Stimulated activated memory B cell treated with anti-CD40 and anti-IgM and Interleukin-4, amounts not matched to agents 10 μg/mL and 1 μg/mL and 100 μg/mL, for 72 hours (primary cell): ENCODE measurements at regions not wholly inside any gene's neighbourhood (a gene's known extent, or its start where the extent isn't known, plus 50 kb on each side); places are given as distances from the start of the nearest gene placed in this dataset.

Experiments
- ATAC-seq: fragments of 150-1000 bp; cut with Tn5 transposase; 2 replicates; pipeline ENCODE4 v1.10.0; 2021
- H3K27ac Mint-ChIP-seq: one replicate; pipeline ENCODE4 v1.8.0; 2022; ENCODE audit warnings: mild to moderate bottlenecking, mixed read lengths
- H3K27me3 Mint-ChIP-seq: one replicate; pipeline ENCODE4 v1.8.0; 2022; ENCODE audit warnings: mixed read lengths
- H3K36me3 Mint-ChIP-seq: one replicate; pipeline ENCODE4 v1.8.0; 2022; ENCODE audit warnings: mixed read lengths
- H3K4me1 Mint-ChIP-seq: one replicate; pipeline ENCODE4 v1.8.0; 2022; ENCODE audit warnings: mixed read lengths
- H3K4me3 Mint-ChIP-seq: one replicate; pipeline ENCODE4 v1.8.0; 2022; ENCODE audit warnings: mild to moderate bottlenecking, moderate library complexity, mixed read lengths
- H3K9me3 Mint-ChIP-seq: one replicate; pipeline ENCODE4 v1.8.0; 2022; ENCODE audit warnings: mixed read lengths

DNA sequence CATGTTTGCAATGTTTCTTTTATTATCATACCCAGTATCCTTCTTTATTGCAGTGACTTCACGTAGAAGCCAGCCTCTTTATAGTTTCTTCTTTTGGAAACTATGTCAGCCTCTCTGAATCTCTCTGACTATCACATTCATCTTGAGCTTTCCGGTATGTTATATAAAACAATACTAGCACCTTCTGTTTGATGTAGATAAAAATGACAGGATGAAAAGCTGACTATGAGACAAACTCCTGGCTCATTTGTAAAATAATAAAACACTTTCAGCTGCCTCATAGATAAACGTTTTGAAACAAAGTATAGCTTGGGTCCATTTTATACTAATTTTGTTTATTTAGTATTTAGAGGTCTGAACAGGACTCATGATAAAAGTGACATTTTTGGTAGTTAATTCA lies 1145.4 kb upstream of the NUDT12 start:
- H3K9me3 Mint-ChIP-seq, result peaks cover 13% of the 10 kb centered on the region
- ATAC-seq, result no peak
- H3K27ac Mint-ChIP-seq, result no peak overlapping the region
- H3K4me1 Mint-ChIP-seq, result no peaks in the 10 kb centered on the region
- no peaks in the 10 kb centered on the region for H3K27me3 Mint-ChIP-seq
- H3K4me3 Mint-ChIP-seq, result no peak overlapping the region
- no peaks in the 10 kb centered on the region for H3K36me3 Mint-ChIP-seq

DNA sequence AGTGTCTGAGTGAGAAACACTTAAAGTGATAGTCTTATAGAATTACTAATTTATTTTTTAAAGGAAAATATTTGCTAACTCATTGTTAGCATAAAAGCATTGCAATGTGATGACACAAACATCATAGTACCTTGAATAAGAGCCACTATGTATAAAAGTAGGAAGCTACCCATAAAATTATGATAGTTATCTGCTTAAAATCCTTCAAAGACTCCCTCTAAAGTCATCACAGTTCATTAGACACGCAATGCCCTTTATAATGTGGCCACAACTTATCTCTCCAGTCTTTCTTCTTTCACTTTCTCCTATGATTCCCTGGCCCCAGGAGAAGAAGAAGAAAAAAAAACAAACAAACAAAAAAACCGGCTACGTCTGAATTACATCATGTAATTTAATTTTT lies 1144.0 kb upstream of the NUDT12 start:
- Mint-ChIP-seq H3K4me3 (no peak overlapping the region), H3K9me3 (peaks cover 8% of the 10 kb centered on the region), H3K27ac (no peak overlapping the region), H3K36me3 (no peaks in the 10 kb centered on the region), H3K27me3 (no peaks in the 10 kb centered on the region), H3K4me1 (no peaks in the 10 kb centered on the region)
- no peak for ATAC-seq

DNA sequence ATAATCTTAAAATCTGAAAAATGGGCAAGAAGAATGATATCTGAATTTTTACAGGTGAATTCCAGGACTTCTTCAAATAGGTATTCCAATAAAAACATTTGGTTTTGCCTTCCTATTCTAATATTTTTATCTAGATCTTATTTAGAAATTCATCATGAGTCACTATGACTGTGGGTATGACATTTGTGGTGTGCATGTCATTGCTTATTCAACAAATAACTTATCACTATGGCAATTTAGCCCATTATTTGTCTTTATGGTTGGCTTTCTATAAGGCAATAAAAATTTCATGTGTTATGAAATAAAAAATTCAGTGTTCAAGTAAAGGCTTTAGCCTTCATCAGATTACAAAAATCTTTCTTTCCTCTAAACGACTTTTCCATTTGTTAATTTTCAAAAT lies 1139.6 kb upstream of the NUDT12 start:
- Mint-ChIP-seq H3K9me3 (peaks cover 11% of the 10 kb centered on the region), H3K36me3 (no peaks in the 10 kb centered on the region), H3K27ac (no peak overlapping the region), H3K4me3 (no peak overlapping the region), H3K4me1 (no peaks in the 10 kb centered on the region), H3K27me3 (no peaks in the 10 kb centered on the region)
- no peak for ATAC-seq

DNA sequence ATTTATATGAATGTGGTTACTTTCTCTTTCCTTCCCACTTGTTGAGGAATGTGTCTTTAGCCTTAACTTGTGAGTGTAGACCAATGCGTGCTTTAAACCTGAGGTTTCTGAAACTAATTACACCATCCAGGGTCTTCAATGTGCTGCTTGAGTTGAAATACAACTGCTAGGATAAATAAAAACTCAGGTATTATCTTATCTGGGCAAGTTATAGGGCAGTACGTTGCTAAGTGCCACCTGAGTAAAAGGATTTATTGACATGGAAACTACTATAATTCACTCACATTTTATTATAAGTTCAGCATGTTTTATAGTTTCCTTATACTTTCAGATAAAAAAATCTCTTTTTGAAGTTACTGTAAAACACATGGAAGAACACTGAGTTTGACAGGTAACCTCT lies 1136.8 kb upstream of the NUDT12 start:
- Mint-ChIP-seq H3K4me3 (no peak overlapping the region), H3K9me3 (peaks cover 11% of the 10 kb centered on the region), H3K27ac (no peak overlapping the region), H3K27me3 (no peaks in the 10 kb centered on the region), H3K4me1 (no peaks in the 10 kb centered on the region), H3K36me3 (no peaks in the 10 kb centered on the region)
- ATAC-seq, result no peak

DNA sequence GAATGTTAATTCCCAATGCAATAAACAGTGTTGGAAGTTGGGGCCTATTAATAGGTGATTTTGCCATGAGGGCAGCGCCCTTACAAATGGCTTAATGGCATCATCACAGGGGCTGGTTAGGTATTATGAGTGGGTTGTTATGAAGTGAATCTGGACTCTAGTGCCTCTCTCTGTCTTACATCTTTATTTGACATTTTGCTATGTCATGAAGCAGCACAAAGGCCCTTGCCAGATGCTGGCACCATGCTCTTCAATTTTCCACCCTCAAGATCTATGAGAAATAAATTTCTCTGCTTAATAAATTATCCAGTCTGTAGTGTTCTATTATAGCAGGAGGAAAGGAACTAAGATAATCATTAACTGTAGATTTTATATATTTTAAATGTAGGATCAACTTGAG lies 1098.7 kb upstream of the NUDT12 start:
- Mint-ChIP-seq H3K36me3 (no peaks in the 10 kb centered on the region), H3K9me3 (peaks cover 3% of the 10 kb centered on the region), H3K27ac (no peak overlapping the region), H3K4me3 (no peak overlapping the region), H3K27me3 (no peaks in the 10 kb centered on the region), H3K4me1 (no peaks in the 10 kb centered on the region)
- ATAC-seq, result no peak

DNA sequence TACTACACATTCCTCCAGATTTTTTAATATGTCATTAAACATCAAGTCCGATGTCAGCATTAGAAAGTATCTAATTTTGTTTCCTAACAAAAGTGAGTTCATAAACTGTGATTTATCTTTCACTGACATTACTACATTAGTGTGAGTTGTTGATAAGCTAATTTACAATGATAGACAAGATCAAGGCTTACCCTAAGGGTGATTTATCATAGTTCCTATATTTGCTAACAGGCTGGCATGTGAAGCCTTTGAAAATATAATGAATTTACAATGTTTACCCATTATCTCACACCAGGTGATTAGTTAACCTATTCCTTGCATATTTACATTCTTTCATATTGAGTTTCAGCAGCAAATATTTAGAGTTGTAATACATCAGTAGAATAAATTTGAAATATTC lies 1096.9 kb upstream of the NUDT12 start:
- Mint-ChIP-seq H3K9me3 (peaks cover 6% of the 10 kb centered on the region), H3K4me1 (no peaks in the 10 kb centered on the region), H3K27ac (no peak overlapping the region), H3K27me3 (no peaks in the 10 kb centered on the region), H3K4me3 (no peak overlapping the region), H3K36me3 (no peaks in the 10 kb centered on the region)
- no peak for ATAC-seq

DNA sequence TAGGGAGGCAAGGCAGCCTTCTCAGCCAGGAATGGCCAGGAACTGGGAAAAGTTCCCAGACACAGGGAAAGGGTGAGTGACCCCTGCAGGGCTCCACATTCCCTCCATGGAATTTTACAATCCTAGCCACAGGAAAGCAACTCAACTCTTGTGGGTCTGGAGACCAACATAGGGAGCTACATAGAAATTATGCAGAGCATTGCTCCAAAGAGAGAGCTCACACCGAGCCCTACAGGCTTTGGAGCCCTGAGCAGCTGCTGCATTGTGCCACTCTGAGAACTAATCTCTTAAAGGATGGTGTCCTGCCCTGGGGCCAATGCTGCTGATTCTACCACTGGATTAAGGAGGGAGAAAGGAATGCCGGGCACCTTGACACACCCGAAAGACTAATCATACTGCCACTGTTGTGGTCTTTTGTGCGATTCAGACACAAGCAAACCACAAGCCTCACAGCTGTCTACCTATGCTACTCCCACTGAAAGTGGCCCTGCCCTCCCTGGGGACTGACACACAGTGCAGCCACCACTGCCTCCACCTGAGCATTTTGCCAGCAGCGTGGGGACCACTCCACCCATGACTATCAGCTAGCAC lies 1089.8 kb upstream of the NUDT12 start:
- no peak for ATAC-seq
- H3K9me3 Mint-ChIP-seq, result peaks cover 18% of the 10 kb centered on the region
- no peaks in the 10 kb centered on the region for H3K4me1 Mint-ChIP-seq
- no peaks in the 10 kb centered on the region for H3K27me3 Mint-ChIP-seq
- no peak overlapping the region for H3K27ac Mint-ChIP-seq
- no peaks in the 10 kb centered on the region for H3K36me3 Mint-ChIP-seq
- no peak overlapping the region for H3K4me3 Mint-ChIP-seq

DNA sequence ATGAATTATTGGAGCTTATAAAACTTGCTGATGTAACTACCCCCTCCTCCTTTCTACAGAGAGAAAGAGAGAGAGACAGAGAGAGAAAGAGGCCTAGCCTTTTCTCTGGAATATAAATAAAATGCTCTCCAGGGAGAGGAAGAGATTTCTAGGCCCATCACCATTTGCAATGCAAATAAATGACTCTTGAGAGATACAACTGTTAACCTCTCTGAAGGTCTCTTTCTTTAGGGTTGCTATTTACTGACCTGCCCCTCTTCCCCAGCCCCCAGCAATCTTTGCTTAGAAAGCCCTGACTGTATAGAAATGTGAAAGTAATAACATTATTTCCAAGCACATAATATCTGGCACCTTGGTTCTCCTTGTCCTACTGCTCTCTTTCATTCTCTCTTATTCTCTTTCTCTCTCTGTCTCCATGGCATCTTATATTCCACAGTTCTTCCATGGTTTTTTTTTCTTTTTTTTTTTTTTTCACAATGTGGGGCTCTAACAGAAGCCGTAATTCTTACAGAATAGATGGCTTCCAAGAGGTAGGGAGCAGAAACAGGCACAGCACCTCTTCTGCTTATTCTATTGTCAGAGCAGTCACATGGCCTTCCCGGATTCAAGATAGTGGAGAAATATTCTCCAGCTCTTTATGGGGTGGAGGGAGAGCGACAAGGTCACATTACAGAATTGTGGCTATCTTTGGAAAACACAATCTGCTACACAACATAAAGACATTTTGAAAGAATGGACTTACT lies 1087.9 kb upstream of the NUDT12 start:
- Mint-ChIP-seq H3K27me3 (no peaks in the 10 kb centered on the region), H3K4me3 (no peak overlapping the region), H3K4me1 (no peaks in the 10 kb centered on the region), H3K9me3 (peaks cover 14% of the 10 kb centered on the region), H3K27ac (no peak overlapping the region), H3K36me3 (no peaks in the 10 kb centered on the region)
- no peak for ATAC-seq

DNA sequence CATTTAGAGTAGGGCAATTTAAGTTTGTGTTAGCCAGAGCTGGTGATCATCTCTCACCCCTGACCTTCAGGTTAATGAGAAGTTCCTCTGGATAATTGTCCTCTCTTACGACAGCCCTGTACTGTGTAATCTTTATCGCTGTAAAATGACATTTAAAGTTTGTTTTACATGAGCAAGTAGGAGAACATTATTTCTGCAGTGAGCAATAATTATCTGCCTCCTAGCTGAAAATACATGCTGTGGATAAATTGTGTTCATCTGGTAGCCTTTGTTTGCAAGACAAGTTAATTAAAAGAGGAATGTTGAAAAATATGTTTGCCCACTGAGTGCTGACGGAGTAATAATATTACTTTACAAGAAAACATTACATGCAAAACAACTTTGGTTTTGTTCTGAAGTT lies 1083.8 kb upstream of the NUDT12 start:
- no peak overlapping the region for H3K27ac Mint-ChIP-seq
- no peak for ATAC-seq
- no peaks in the 10 kb centered on the region for H3K36me3 Mint-ChIP-seq
- no peak overlapping the region for H3K4me3 Mint-ChIP-seq
- H3K27me3 Mint-ChIP-seq, result no peaks in the 10 kb centered on the region
- H3K4me1 Mint-ChIP-seq, result no peaks in the 10 kb centered on the region
- H3K9me3 Mint-ChIP-seq, result no peaks in the 10 kb centered on the region

DNA sequence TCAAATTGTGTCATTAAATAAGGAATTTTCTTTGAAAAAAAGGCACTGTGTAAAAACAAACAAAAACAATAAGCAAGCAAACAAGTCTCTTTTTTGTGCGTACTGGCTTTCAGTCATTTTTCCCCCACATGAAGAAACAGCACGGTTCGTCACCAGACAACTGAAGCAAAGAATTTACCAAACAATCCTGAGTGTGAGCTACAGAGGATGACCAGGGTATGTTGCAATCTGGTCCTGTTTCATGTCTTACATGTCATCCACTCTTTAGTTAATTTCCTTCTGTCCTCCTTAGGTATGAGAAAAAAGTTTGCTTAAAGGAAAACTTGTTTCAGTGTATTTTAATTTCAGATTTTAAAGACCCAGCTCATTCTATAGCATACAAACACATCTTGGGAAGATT lies 1080.7 kb upstream of the NUDT12 start:
- no peaks in the 10 kb centered on the region for H3K4me1 Mint-ChIP-seq
- no peak for ATAC-seq
- no peaks in the 10 kb centered on the region for H3K36me3 Mint-ChIP-seq
- no peak overlapping the region for H3K27ac Mint-ChIP-seq
- no peak overlapping the region for H3K4me3 Mint-ChIP-seq
- no peaks in the 10 kb centered on the region for H3K27me3 Mint-ChIP-seq
- no peaks in the 10 kb centered on the region for H3K9me3 Mint-ChIP-seq

DNA sequence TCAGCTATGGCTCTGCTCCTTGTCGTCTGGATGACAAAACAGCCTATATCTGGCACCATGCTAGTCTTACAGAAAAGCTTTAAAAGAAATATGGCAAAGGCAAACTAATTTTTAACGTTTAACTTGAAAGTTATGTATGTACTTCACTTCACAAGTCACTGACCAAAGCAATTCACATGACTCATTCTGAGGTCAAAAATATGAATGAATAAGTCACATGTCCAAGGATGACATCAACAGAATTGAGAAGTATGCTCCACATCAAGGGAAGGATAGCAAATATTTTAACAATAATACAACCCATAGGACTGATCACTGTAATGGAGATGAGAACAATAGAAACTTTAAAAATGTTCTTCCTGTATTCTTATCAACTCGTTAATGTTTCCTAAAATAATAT lies 1072.6 kb upstream of the NUDT12 start:
- H3K4me1 Mint-ChIP-seq, result no peaks in the 10 kb centered on the region
- H3K27me3 Mint-ChIP-seq, result no peaks in the 10 kb centered on the region
- H3K4me3 Mint-ChIP-seq, result no peak overlapping the region
- no peak overlapping the region for H3K27ac Mint-ChIP-seq
- peaks cover 2% of the 10 kb centered on the region for H3K9me3 Mint-ChIP-seq
- H3K36me3 Mint-ChIP-seq, result no peaks in the 10 kb centered on the region
- ATAC-seq, result no peak

DNA sequence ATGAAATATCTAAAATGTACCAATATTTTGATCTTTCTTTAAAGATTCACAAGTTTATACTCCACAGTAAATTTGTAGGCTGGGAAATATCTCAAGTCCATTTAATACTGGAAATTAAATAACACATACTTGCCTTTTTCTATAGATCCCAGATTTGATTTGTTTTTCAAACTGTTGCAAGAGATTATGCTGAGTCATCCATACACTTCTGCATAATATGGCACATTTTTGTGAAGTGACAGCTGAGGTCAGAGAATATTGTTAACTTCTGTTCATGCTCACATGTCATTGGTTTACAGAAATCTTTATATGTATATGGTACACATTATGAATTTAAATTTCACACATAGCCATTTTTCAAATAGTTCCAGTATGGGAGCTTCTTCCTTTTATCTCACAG lies 1066.3 kb upstream of the NUDT12 start:
- Mint-ChIP-seq H3K4me1 (no peaks in the 10 kb centered on the region), H3K27me3 (no peaks in the 10 kb centered on the region), H3K36me3 (no peaks in the 10 kb centered on the region), H3K9me3 (peaks cover 2% of the 10 kb centered on the region), H3K27ac (no peak overlapping the region), H3K4me3 (no peak overlapping the region)
- no peak for ATAC-seq

DNA sequence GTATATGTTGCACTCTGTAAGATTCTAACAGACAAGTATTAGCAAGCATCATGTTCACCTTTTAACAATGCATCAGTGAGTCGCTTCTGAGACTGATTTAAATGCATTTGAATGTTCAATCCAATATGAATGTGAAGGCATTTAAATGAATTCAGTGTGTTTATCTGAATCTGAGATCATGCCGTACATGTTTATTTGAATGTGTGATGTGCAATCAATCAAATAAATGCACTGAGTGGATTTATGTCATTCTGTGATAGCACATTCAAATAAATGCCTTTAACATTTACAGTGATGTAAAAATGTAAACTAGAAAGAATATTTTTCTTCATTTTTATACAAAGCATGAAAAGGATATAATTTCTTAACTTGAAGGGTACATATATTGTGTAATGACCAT lies 1063.5 kb upstream of the NUDT12 start:
- Mint-ChIP-seq H3K36me3 (no peaks in the 10 kb centered on the region), H3K27me3 (no peaks in the 10 kb centered on the region), H3K27ac (no peak overlapping the region), H3K4me3 (no peak overlapping the region), H3K9me3 (peaks cover 2% of the 10 kb centered on the region), H3K4me1 (no peaks in the 10 kb centered on the region)
- no peak for ATAC-seq

DNA sequence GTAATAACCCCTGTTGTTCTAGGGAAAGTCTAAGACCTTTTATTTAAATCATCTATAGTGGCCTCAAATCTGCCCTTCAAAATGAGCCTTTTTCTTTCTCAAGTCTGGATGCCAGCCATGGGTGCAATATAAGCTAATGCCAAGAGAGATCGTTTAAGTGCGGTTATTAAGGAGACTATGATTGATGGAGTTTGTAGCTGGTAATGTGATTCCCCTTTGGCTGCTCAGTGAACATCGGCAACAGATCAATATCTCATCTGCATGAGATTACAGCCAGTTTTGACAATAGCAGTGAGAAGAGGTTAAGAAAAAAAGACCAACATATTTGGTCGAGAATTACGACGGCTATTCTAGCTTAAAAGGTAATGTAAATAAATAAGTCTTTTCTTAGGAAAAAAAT lies 1049.4 kb upstream of the NUDT12 start:
- H3K27ac Mint-ChIP-seq, result no peak overlapping the region
- H3K4me3 Mint-ChIP-seq, result no peak overlapping the region
- no peak for ATAC-seq
- H3K27me3 Mint-ChIP-seq, result no peaks in the 10 kb centered on the region
- no peaks in the 10 kb centered on the region for H3K4me1 Mint-ChIP-seq
- no peaks in the 10 kb centered on the region for H3K9me3 Mint-ChIP-seq
- no peaks in the 10 kb centered on the region for H3K36me3 Mint-ChIP-seq

DNA sequence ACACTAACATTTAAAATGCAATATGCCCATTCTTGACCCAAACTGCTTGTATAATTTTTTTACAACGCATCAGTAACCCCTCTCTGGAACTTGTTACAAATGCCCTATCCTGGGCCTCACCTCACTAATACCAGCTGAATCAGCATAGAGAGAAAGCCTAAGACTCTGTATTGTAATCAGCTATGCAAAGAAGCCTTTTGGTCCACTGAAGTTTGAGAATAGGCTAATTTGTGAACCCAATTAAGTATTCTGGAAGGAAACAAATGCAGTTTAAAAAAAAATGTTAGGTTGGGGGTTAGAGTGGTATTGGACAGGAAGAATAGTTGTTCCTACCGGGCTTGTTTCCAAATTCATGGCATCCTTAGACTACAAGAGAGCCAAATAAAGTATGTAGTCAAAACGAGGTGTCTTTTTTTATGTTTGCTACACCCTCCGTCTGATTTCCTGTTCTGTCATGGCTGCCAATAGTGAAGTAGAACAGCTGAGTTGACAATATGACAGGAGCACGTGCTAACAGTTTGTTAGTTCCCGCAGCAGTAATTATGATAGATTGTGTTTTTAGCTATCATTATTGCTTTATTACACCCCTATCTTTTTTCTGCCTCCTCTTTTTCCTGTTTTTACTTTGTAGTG lies 1048.7 kb upstream of the NUDT12 start:
- Mint-ChIP-seq H3K36me3 (no peaks in the 10 kb centered on the region), H3K4me3 (no peak overlapping the region), H3K27me3 (no peaks in the 10 kb centered on the region), H3K27ac (no peak overlapping the region), H3K9me3 (no peaks in the 10 kb centered on the region), H3K4me1 (no peaks in the 10 kb centered on the region)
- ATAC-seq, result no peak

DNA sequence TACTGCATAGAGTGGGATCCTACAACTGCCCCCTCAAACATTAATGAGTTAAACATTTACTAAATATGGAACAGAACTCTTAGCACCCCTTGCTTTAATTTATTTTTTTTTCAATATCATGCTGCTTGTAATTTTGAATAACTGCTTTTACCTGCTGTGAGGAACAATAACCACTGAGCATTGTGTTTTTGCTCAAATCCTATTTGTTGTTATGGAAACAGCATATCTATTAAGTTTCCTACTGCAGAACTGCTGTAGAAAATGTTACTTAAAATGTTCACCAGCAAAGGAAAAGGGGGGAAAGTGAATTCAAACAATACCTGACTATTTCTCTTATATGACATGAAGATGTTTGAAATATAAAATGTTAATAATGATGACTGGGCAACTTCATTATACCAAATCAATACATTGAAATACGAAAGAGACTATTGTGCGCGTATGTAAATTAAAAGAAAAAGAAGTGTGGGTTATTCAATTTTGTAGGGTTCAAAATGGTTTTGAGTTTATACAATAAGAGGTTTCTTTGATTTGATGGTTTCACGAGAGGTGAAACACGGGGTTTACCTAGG lies 1043.8 kb upstream of the NUDT12 start:
- Mint-ChIP-seq H3K4me3 (no peak overlapping the region), H3K9me3 (peaks cover 3% of the 10 kb centered on the region)

More for the DNA sequence above, 1043.8 kb upstream of the NUDT12 start:
- ATAC-seq, result no peak
- Mint-ChIP-seq H3K27me3 (no peaks in the 10 kb centered on the region), H3K36me3 (no peaks in the 10 kb centered on the region), H3K27ac (no peak overlapping the region), H3K4me1 (no peaks in the 10 kb centered on the region)
